Suppressor macrophage treated with lipopolysaccharide for 4 hours (primary cell): ENCODE measurements at regions not wholly inside any gene's neighbourhood (a gene's known extent, or its start where the extent isn't known, plus 50 kb on each side); places are given as distances from the start of the nearest gene placed in this dataset.

Experiments used
- DNase-seq: peaks from one replicate; pipeline ENCODE4 v3.0.0-alpha.2; 2020

DNA sequence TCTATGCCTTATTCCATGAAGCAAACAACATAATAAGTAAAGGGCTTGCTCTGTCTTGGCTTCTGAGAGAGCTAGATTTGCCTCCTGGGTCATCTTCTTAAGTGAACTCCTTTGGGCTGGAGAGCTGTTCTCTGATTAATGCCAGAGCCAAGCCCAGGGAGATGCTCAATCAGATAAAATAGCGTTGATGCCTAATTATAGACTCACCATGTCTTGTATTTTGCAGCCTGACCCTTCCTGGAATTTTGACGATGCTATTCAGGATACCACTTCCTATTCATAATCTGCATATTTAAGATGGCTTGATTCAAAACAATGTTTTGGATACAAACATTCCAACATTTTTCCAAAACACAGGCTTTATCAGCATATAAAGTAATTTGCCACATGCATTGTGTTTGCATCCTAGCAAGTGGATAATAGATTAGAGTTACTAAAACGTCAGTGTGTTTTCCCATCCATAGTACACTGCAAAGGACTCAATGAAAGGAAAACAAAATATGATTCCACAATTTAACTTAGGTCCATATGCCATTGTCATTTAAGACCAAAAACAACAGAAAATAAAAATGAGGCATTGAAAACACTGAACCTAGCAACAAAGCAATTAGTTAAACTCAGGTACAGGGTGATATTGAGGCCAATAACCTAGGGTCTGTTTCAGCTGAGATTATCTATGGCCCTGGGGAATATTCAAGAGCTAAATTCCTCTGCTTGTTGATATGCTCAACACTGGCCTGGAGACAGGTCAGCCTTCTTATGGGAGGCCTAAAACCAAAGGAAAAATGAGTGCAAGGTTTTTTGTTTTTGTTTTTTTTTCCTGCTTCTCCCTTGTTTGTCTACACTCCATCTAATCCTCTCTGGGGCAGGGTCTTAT, 184.2 kb upstream of the FOXN3 start:
- DNase-seq = no peak

GRCh38 chr14:89600029-89600428, 183.0 kb upstream of the FOXN3 start:
- no peak for DNase-seq

- no peak for DNase-seq
These were observed 181.6 kb upstream of the FOXN3 start for GRCh38 chr14:89598548-89599186.

DNA sequence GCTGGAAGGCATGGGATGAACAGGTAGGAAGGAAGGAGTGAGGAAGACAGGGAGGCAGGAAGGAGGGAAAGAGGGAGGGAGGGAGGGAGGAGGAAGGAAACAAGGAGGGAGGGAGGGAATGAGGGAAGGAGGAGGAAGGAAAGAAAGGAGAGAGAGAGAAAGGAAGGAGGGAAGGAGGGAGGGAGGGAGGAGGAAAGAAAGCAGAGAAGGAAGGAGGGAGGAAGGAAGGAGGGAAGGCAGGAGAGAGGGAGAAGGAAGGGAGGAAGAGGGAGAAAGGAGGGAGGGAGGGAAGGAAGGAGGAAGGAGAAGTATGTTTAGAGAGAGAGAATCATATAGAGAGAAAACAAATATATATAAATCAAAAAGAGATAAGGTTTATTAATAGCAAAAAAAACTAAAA, 175.9 kb upstream of the FOXN3 start:
- DNase-seq = no peak

DNA sequence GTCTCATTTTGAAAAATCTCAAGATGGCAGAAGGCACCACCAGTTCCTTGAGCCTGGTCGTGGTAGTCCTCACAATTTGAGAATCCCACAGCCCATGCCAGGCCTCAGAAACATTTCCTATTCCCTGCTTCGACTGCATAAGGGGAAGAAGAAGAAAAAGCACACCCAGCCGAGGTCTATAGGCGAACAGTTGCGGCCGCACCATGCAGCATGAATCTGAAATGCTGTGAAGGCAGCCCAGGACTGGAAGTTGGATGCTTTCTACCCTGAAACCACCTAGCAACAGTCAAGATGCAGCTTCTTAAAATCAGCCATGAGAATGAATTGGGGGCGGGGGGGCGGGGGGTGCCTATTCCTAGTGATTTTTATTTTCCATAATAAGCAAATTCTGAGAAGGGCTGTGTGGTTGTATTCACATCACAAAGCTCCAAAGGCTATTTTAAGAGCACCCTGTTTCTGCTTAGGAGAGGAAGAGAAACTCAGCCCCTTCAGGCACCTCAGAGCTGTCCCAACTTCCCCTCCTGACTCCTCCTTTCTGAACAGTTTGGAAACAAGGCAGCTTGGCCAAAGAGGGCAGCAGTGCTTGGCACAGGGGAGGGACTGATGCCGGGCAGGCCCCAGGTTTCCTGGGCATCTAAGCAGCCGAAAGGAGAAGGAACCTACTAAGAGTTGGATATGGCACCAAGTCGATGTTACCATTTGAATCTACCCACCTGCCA, 172.5 kb upstream of the FOXN3 start:
- DNase-seq = peak; percentile 76

- DNase-seq = no peak
These were observed 171.8 kb upstream of the FOXN3 start for GRCh38 chr14:89588840-89589296.

GRCh38 chr14:89588016-89588415, 171.0 kb upstream of the FOXN3 start:
- DNase-seq = no peak

- DNase-seq = no peak
These were observed 170.0 kb upstream of the FOXN3 start for GRCh38 chr14:89587136-89587420.

GRCh38 chr14:89586258-89587135, 169.5 kb upstream of the FOXN3 start:
- DNase-seq = no peak

GRCh38 chr14:89578156-89578555, 161.1 kb upstream of the FOXN3 start:
- peak; percentile 58 for DNase-seq

DNA sequence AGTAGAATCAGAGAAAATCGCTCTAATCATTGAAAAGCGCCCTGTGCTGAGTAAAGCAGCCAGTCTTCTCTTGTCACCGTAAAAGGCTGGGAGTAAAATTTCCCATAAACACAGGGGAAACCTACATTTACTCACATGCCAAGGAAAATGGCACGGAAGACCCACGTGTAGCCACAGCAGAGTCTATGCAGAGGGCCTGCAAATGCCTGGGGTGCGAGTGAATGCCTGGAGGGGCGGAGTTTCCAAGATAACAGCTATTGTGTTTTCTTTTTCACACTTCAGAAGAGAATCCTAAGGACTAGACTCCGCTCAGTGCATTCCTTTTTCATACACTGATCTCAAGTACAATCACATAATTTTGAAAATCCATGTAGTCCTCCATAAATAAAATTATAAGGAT, 159.9 kb upstream of the FOXN3 start:
- DNase-seq = no peak

- no peak for DNase-seq
These were observed 159.3 kb upstream of the FOXN3 start for GRCh38 chr14:89576145-89576927.

GRCh38 chr14:89575386-89576061, 158.5 kb upstream of the FOXN3 start:
- no peak for DNase-seq

DNA sequence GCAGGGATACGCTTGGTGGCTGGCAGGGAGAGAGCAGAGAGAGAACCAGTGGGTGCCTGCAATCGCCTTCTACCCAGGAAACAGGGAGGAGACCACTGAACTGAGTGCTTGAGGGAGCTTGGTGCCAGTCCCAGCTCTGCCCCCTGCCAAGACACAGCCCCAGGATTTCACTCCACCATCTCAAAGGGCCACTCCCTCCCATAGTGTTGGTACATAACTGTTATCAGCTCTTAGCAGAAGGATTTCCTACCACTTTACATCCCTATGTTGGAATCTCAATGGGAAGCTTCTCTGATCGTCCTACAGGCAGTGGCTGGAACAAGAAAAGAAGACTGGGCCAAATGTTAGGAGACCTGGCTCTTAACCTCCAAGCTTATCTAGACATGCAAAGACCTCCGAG, 157.4 kb upstream of the FOXN3 start:
- no peak for DNase-seq

- DNase-seq = no peak
These were observed 156.3 kb upstream of the FOXN3 start for GRCh38 chr14:89573399-89573657.

GRCh38 chr14:89572596-89573398, 155.8 kb upstream of the FOXN3 start:
- no peak for DNase-seq

GRCh38 chr14:89571491-89571890, 154.5 kb upstream of the FOXN3 start:
- DNase-seq = no peak

GRCh38 chr14:89566644-89567415, 149.8 kb upstream of the FOXN3 start:
- DNase-seq = peak; percentile 38

GRCh38 chr14:89566180-89566579, 149.1 kb upstream of the FOXN3 start:
- no peak for DNase-seq

- no peak for DNase-seq
These were observed 148.6 kb upstream of the FOXN3 start for GRCh38 chr14:89565607-89566006.
